Naive thymus-derived CD4-positive, alpha-beta T cell (primary cell): ENCODE measurements at regions not wholly inside any gene's neighbourhood (a gene's known extent, or its start where the extent isn't known, plus 50 kb on each side); places are given as distances from the start of the nearest gene placed in this dataset.

ENCODE experiments used
- ATAC-seq: fragments of 150-1000 bp; cut with Tn5 transposase; 2 replicates; pipeline ENCODE4 v1.10.0; 2021; ENCODE audit warnings: mild to moderate bottlenecking, moderate library complexity
- CTCF ChIA-PET: fragments of 350-600 bp; sonication (Branson Sonifier 250); formaldehyde crosslinking; loops from one replicate; lab custom pipeline; 2021; ENCODE audit warnings: antibody characterized with exemption; lab: Charles Lee
- POLR2A ChIA-PET: fragments of 350-600 bp; sonication (Branson Sonifier 250); formaldehyde crosslinking; loops from one replicate; lab custom pipeline; 2021; ENCODE audit warnings: antibody characterized with exemption, inconsistent platforms; lab: Charles Lee
- DNase-seq, 9 donors: peaks; one replicate each; pipeline versions ENCODE4 v3.0.0 to v3.0.0-alpha.2; 2020 to 2022; ENCODE audit warnings: mixed read lengths in 1 of 9
- H3K27ac ChIP-seq: one replicate; pipeline ENCODE4 v1.7.0; 2013; ENCODE audit warnings: mild to moderate bottlenecking, low read depth, low read length, moderate library complexity
- H3K27me3 ChIP-seq, 2 donors: one replicate each; pipeline ENCODE4 v1.7.0; 2013; ENCODE audit warnings: low read length in 2 of 2, mild to moderate bottlenecking in 2 of 2, moderate library complexity in 2 of 2; ENCODE audit not compliant: control insufficient read depth in 2 of 2, insufficient read depth in 2 of 2
- H3K36me3 ChIP-seq, 3 experiments: 1 replicate in 2 of 3; 2 replicates in 1 of 3; pipeline ENCODE4 v1.7.0; 2013; ENCODE audit warnings: low read length in 3 of 3, mild to moderate bottlenecking in 3 of 3, moderate library complexity in 1 of 3; ENCODE audit not compliant: insufficient read depth in 3 of 3, control insufficient read depth in 2 of 3
- H3K4me1 ChIP-seq, 2 donors: one replicate each; pipeline ENCODE4 v1.7.0; 2013; ENCODE audit warnings: low read length in 2 of 2, mild to moderate bottlenecking in 2 of 2, moderate library complexity in 1 of 2; ENCODE audit not compliant: control insufficient read depth in 2 of 2, insufficient read depth in 2 of 2
- H3K4me3 ChIP-seq: 2 replicates; pipeline ENCODE4 v1.7.0; 2013; ENCODE audit warnings: mild to moderate bottlenecking, low read length
- H3K9me3 ChIP-seq, 3 experiments: 1 replicate in 2 of 3; 2 replicates in 1 of 3; pipeline ENCODE4 v1.7.0; 2013; ENCODE audit warnings: low read length in 3 of 3; ENCODE audit not compliant: control insufficient read depth in 2 of 3
- H3K27ac Mint-ChIP-seq, 9 donors: one replicate each; pipeline ENCODE4 v1.8.0; 2020 to 2022; ENCODE audit warnings: mixed read lengths in 9 of 9, mild to moderate bottlenecking in 8 of 9, moderate library complexity in 5 of 9, inconsistent platforms in 2 of 9
- H3K27me3 Mint-ChIP-seq, 5 donors: one replicate each; pipeline ENCODE4 v1.8.0; 2021 to 2022; ENCODE audit warnings: mixed read lengths in 5 of 5, mild to moderate bottlenecking in 1 of 5
- H3K36me3 Mint-ChIP-seq, 5 donors: one replicate each; pipeline ENCODE4 v1.8.0; 2020 to 2022; ENCODE audit warnings: mixed read lengths in 5 of 5, mild to moderate bottlenecking in 3 of 5, inconsistent platforms in 1 of 5
- H3K4me1 Mint-ChIP-seq, 7 donors: one replicate each; pipeline ENCODE4 v1.8.0; 2020 to 2022; ENCODE audit warnings: mixed read lengths in 7 of 7, mild to moderate bottlenecking in 3 of 7, inconsistent platforms in 1 of 7
- H3K4me3 Mint-ChIP-seq, 10 donors: one replicate each; pipeline ENCODE4 v1.8.0; 2020 to 2022; ENCODE audit warnings: mild to moderate bottlenecking in 10 of 10, mixed read lengths in 10 of 10, moderate library complexity in 6 of 10, inconsistent platforms in 2 of 10
- H3K9me3 Mint-ChIP-seq, 11 donors: one replicate each; pipeline ENCODE4 v1.8.0; 2020 to 2022; ENCODE audit warnings: mixed read lengths in 11 of 11, mild to moderate bottlenecking in 4 of 11, inconsistent platforms in 1 of 11, moderate library complexity in 1 of 11
- intact Hi-C, 2 donors: fragments of 100-400 bp; cut with micrococcal nuclease; formaldehyde crosslinking; loops; one replicate each; pipeline ENCODE4 v1.15.1; 2023

DNA sequence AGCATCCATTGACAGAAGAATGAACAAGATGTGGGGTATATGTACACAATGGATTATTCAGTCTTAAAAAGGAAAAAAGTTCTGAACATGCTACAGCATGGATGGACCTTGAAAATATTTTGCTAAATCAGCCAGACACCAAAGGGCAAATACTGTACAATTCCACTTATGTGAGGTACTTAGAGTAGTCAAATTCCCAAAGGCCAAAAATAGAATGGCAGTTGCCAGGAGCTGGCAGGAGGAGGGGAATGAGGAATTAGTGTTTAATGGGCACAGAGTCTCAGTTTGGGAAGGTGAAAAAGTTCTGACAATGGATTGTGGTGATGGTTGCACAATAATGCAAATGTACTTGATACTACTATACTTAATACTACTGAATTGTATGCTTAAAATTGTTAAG, 193.2 kb downstream of the MBD2 start:
- no peak for DNase-seq
- no peak for ATAC-seq
- Histone ChIP-seq H3K27me3 (no peaks in the 10 kb centered on the region), H3K4me1 (no peaks in the 10 kb centered on the region), H3K9me3 (no peaks in the 10 kb centered on the region), H3K36me3 (no peaks in the 10 kb centered on the region), H3K4me3 (no peak overlapping the region), H3K27ac (no peak overlapping the region)
- ChIA-PET POLR2A (no interaction called here), CTCF (no interaction called here)
- H3K27me3 Mint-ChIP-seq, result peaks cover 3 to 20% (median 16%) of the 10 kb centered on the region in 5 donors
- intact Hi-C loops, result no loop called here
- peaks cover 0 to 2% (median 0%) of the 10 kb centered on the region in 11 donors for H3K9me3 Mint-ChIP-seq
- H3K27ac Mint-ChIP-seq, result no peak overlapping the region
- H3K4me1 Mint-ChIP-seq, result no peaks in the 10 kb centered on the region
- H3K36me3 Mint-ChIP-seq, result no peaks in the 10 kb centered on the region
- no peak overlapping the region for H3K4me3 Mint-ChIP-seq

DNA sequence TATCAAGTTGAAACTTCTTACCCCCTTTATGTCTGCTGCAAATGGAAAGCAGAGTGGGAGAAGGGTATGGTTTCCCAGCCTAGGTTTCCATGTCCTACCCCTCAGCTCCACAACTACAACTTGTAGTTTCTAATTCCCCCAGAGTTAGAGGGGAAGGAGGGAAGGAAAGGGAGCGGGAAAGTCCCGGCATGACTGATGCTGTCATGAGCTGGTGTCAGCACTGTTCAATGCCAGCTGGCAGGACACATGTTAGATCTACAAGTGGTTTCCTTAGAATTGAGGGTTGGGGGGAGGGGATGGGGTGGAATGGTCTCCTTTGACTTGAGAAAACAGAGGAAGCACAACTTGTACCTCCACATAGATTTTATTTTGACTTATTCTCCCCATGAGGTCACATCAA, 194.0 kb downstream of the MBD2 start:
- no peak overlapping the region for H3K27ac Mint-ChIP-seq
- H3K4me3 ChIP-seq, result no peak overlapping the region

DNA sequence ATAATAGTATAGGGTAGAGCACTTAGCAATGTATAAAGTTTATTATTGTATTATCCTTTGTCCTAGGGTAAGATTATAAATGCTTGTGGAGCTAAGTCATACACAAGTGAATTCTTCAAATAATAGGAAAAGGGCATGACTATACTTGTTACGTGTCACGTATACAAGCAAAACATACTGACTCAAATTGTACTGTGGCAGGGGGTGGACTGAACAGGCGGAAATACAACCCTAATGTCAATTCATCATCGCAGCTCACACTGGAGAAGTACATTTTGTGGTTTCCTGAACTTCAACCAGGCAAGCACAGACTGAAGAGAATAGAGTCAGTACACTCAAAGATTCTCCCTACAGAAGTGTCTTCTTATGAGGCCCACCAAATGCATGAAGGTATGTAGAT, 201.0 kb downstream of the MBD2 start:
- peaks cover 0 to 5% (median 0%) of the 10 kb centered on the region in 7 donors for H3K4me1 Mint-ChIP-seq
- Histone ChIP-seq H3K4me1 (no peaks in the 10 kb centered on the region), H3K27ac (no peak overlapping the region), H3K36me3 (no peaks in the 10 kb centered on the region), H3K9me3 (no peaks in the 10 kb centered on the region), H3K4me3 (no peak overlapping the region), H3K27me3 (no peaks in the 10 kb centered on the region)
- ChIA-PET CTCF (no interaction called here), POLR2A (no interaction called here)
- intact Hi-C loops, result no loop called here
- H3K4me3 Mint-ChIP-seq, result no peak overlapping the region
- H3K27ac Mint-ChIP-seq, result no peak overlapping the region
- H3K27me3 Mint-ChIP-seq, result peaks cover 4 to 16% (median 8%) of the 10 kb centered on the region in 5 donors
- ATAC-seq (no peak), DNase-seq (no peak)
- no peaks in the 10 kb centered on the region for H3K36me3 Mint-ChIP-seq
- peaks cover 0 to 2% (median 0%) of the 10 kb centered on the region in 11 donors for H3K9me3 Mint-ChIP-seq

More for the DNA sequence above, 194.0 kb downstream of the MBD2 start:
- Mint-ChIP-seq H3K27me3 (peaks cover 7 to 20% (median 16%) of the 10 kb centered on the region in 5 donors), H3K4me1 (no peaks in the 10 kb centered on the region), H3K4me3 (no peak overlapping the region), H3K9me3 (peaks cover 0 to 2% (median 0%) of the 10 kb centered on the region in 11 donors), H3K36me3 (no peaks in the 10 kb centered on the region)
- ATAC-seq, result no peak
- H3K9me3 ChIP-seq, result no peaks in the 10 kb centered on the region
- H3K27me3 ChIP-seq, result no peaks in the 10 kb centered on the region
- H3K36me3 ChIP-seq, result no peaks in the 10 kb centered on the region
- intact Hi-C loops, result no loop called here
- ChIA-PET POLR2A (no interaction called here), CTCF (no interaction called here)
- DNase-seq, result no peak
- no peaks in the 10 kb centered on the region for H3K4me1 ChIP-seq
- H3K27ac ChIP-seq, result no peak overlapping the region

DNA sequence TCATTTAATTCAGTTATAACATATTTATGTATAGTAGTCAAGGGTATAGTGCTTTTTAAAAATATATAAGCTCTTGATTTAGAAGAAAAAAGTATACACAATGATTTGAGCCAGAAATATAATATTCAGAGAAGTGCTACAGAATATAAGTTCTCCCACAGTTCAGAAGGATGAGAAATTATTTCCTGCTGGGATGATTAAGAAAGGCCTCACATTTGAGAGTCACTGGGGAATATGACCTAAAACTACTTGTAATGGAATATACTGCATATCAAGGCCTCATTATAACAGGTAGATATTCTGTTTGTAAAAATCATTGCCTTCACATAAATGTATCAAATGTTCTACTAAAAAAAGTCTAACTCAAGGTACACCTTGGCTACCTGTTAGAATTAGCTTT, 203.5 kb downstream of the MBD2 start:
- H3K27me3 Mint-ChIP-seq, result peaks cover 0 to 15% (median 8%) of the 10 kb centered on the region in 5 donors
- CTCF ChIA-PET, result no interaction called here
- Histone ChIP-seq H3K27ac (no peak overlapping the region), H3K4me1 (no peaks in the 10 kb centered on the region), H3K9me3 (no peaks in the 10 kb centered on the region), H3K36me3 (no peaks in the 10 kb centered on the region), H3K27me3 (no peaks in the 10 kb centered on the region), H3K4me3 (no peak overlapping the region)
- H3K27ac Mint-ChIP-seq, result no peak overlapping the region
- H3K4me3 Mint-ChIP-seq, result no peak overlapping the region
- H3K36me3 Mint-ChIP-seq, result no peaks in the 10 kb centered on the region
- peaks cover 0 to 5% (median 0%) of the 10 kb centered on the region in 7 donors for H3K4me1 Mint-ChIP-seq
- intact Hi-C loops, result no loop called here
- ATAC-seq (no peak), DNase-seq (no peak)
- H3K9me3 Mint-ChIP-seq, result peaks cover 0 to 2% (median 0%) of the 10 kb centered on the region in 11 donors
- POLR2A ChIA-PET, result no interaction called here

GRCh38 chr18:54020156-54020745, 204.2 kb downstream of the MBD2 start:
- H3K36me3 ChIP-seq, result no peaks in the 10 kb centered on the region

GRCh38 chr18:54019641-54020040, 204.8 kb downstream of the MBD2 start:
- DNase-seq (no peak), ATAC-seq (no peak)
- Histone ChIP-seq H3K27ac (no peak overlapping the region), H3K9me3 (no peaks in the 10 kb centered on the region), H3K4me3 (no peak overlapping the region), H3K27me3 (no peaks in the 10 kb centered on the region), H3K36me3 (no peaks in the 10 kb centered on the region), H3K4me1 (no peaks in the 10 kb centered on the region)
- Mint-ChIP-seq H3K27ac (no peak overlapping the region), H3K27me3 (peaks cover 0 to 14% (median 4%) of the 10 kb centered on the region in 5 donors), H3K4me3 (no peak overlapping the region), H3K9me3 (peaks cover 0 to 2% (median 0%) of the 10 kb centered on the region in 11 donors), H3K36me3 (no peaks in the 10 kb centered on the region), H3K4me1 (peaks cover 0 to 5% (median 0%) of the 10 kb centered on the region in 7 donors)
- intact Hi-C loops, result no loop called here
- ChIA-PET POLR2A (no interaction called here), CTCF (no interaction called here)

More at GRCh38 chr18:54020156-54020745, 204.2 kb downstream of the MBD2 start:
- peaks cover 0 to 2% (median 0%) of the 10 kb centered on the region in 11 donors for H3K9me3 Mint-ChIP-seq
- no peak overlapping the region for H3K4me3 ChIP-seq
- intact Hi-C loops, result no loop called here
- H3K27me3 ChIP-seq, result no peaks in the 10 kb centered on the region
- ChIA-PET POLR2A (no interaction called here), CTCF (no interaction called here)
- no peaks in the 10 kb centered on the region for H3K9me3 ChIP-seq
- no peak overlapping the region for H3K27ac ChIP-seq
- DNase-seq (no peak), ATAC-seq (no peak)
- no peak overlapping the region for H3K27ac Mint-ChIP-seq
- H3K4me1 Mint-ChIP-seq, result peaks cover 0 to 5% (median 0%) of the 10 kb centered on the region in 7 donors
- H3K36me3 Mint-ChIP-seq, result no peaks in the 10 kb centered on the region
- no peaks in the 10 kb centered on the region for H3K4me1 ChIP-seq
- H3K4me3 Mint-ChIP-seq, result no peak overlapping the region
- peaks cover 0 to 14% (median 4%) of the 10 kb centered on the region in 5 donors for H3K27me3 Mint-ChIP-seq

- Mint-ChIP-seq H3K9me3 (peaks cover 0 to 4% (median 0%) of the 10 kb centered on the region in 11 donors), H3K4me3 (no peak overlapping the region), H3K4me1 (no peaks in the 10 kb centered on the region), H3K36me3 (no peaks in the 10 kb centered on the region), H3K27ac (no peak overlapping the region), H3K27me3 (peaks cover 0 to 8% (median 3%) of the 10 kb centered on the region in 5 donors)
- no peaks in the 10 kb centered on the region for H3K36me3 ChIP-seq
- no peaks in the 10 kb centered on the region for H3K9me3 ChIP-seq
- no peaks in the 10 kb centered on the region for H3K4me1 ChIP-seq
- CTCF ChIA-PET, result no interaction called here
- POLR2A ChIA-PET, result no interaction called here
- H3K27ac ChIP-seq, result no peak overlapping the region
- no peak for ATAC-seq
- no peaks in the 10 kb centered on the region for H3K27me3 ChIP-seq
- intact Hi-C loops, result no loop called here
- no peak for DNase-seq
- H3K4me3 ChIP-seq, result no peak overlapping the region
Observed at GRCh38 chr18:54013452-54013851, 211.0 kb downstream of the MBD2 start.
